ENCODE measurements at regions not wholly inside any gene's neighbourhood (a gene's known extent, or its start where the extent isn't known, plus 50 kb on each side); places are given as distances from the start of the nearest gene placed in this dataset.

DNA sequence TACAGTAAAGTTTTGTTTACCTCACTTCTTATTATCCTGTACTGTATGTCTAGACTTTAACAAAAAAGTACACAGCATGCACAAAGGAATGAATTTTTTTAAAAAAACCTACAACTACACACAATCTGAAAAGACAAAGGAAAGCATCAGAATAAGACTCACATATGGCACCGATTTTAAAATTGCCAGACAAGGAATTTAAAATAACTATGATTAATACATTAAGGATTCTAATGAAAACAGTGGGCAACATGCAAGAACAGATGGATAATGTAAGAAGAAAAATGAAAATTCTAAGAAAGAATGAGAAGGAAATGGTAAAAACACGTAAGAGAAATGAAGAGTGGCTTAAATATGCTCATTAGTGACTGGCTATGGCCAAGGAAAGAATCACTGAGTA, 638.2 kb downstream of the FBXO15 start:
- ATAC-seq, result no peak
- BruUV-seq (replicated peaks), result no TSS peak
- no peak overlapping the region for H2AFZ ChIP-seq (ENCODE audit: low read depth, low read length, poor library complexity, severe bottlenecking)

DNA sequence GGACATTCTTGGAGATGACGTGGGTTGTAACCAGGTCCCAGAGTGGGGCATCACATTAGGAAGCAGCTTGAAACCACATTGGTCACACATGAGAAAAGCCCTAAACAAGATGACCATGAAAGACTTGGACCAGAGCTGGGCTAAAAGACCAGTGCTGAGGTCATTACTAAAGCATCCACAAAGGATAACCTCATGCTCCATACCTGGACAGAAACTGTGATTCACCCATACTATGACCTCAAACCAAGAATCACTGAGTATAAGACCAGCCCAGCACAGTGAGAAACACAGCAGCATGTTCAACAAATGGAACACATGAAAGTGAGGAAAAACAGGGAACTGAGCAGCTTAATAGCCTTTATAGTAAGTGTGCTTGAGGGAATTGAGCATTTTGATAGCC, 635.5 kb upstream of the NETO1 start:
- Histone ChIP-seq H3K4me1 (ENCODE audit: control insufficient read depth in 1 of 2, insufficient read depth in 2 of 2, low read length in 2 of 2) (no peaks in the 10 kb centered on the region), H3K9me3 (ENCODE audit: control insufficient read depth in 1 of 2, insufficient read depth in 1 of 2, low read depth in 1 of 2, low read length in 2 of 2) (peaks cover 13 to 18% of the 10 kb centered on the region in 2 experiments; a peak in 2 of 4 replicates), H3K9ac (ENCODE audit: low read length) (no peak overlapping the region), H3K27ac (ENCODE audit: low read depth, low read length) (no peak overlapping the region), H3K4me2 (ENCODE audit: low read length) (no peak overlapping the region), H3K4me3 (replicated peaks in 1 of 2; ENCODE audit: low read depth in 1 of 2, low read length in 2 of 2) (no peak overlapping the region), H3K79me2 (ENCODE audit: insufficient read depth, low read length) (no peaks in the 10 kb centered on the region), H2AFZ (ENCODE audit: low read depth, low read length, poor library complexity, severe bottlenecking) (no peak overlapping the region), H4K20me1 (ENCODE audit: insufficient read depth) (no peaks in the 10 kb centered on the region), H3K36me3 (ENCODE audit: control insufficient read depth in 1 of 2, insufficient read depth in 2 of 2, low read length in 2 of 2) (no peaks in the 10 kb centered on the region), H3K9me2 (ENCODE audit: insufficient read depth) (no peaks in the 10 kb centered on the region), H3K27me3 (ENCODE audit: insufficient read depth, low read length) (no peaks in the 10 kb centered on the region)
- POLR2A ChIA-PET, result no interaction called here
- no TSS peak for BruUV-seq (replicated peaks)
- intact Hi-C loops (cut with micrococcal nuclease), result no loop called here
- DNase-seq (ENCODE audit: low read depth, low spot score) (no peak), ATAC-seq (no peak)
- RAD21 ChIA-PET (ENCODE audit: low non-redundant PET in 1 of 2, low total read pairs in 2 of 2, uncharacterized antibody in 2 of 2, unreplicated experiment in 2 of 2), result no interaction called here
- TF ChIP-seq, protein P1, sequence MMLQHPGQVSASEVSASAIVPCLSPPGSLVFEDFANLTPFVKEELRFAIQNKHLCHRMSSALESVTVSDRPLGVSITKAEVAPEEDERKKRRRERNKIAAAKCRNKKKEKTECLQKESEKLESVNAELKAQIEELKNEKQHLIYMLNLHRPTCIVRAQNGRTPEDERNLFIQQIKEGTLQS (IDR thresholded peaks at IDR 0.05), result no peak
- TF ChIP-seq, protein P2, sequence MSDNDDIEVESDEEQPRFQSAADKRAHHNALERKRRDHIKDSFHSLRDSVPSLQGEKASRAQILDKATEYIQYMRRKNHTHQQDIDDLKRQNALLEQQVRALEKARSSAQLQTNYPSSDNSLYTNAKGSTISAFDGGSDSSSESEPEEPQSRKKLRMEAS (IDR thresholded peaks at IDR 0.05), result no peak
- TF ChIP-seq CBX3 (IDR thresholded peaks at IDR 0.05; ENCODE audit: low read depth) (no peak), EZH2 (IDR thresholded peaks at IDR 0.05) (no peak), ELF1 (IDR thresholded peaks at IDR 0.05; ENCODE audit: borderline replicate concordance, low read depth) (no peak), ZFX (IDR thresholded peaks at IDR 0.05) (no peak), ZNF274 (IDR thresholded peaks at IDR 0.05; ENCODE audit: low read depth, low read length) (no peak), RAD21 (IDR thresholded peaks at IDR 0.05; ENCODE audit: low read depth) (no peak)
- TF ChIP-seq, protein P3, sequence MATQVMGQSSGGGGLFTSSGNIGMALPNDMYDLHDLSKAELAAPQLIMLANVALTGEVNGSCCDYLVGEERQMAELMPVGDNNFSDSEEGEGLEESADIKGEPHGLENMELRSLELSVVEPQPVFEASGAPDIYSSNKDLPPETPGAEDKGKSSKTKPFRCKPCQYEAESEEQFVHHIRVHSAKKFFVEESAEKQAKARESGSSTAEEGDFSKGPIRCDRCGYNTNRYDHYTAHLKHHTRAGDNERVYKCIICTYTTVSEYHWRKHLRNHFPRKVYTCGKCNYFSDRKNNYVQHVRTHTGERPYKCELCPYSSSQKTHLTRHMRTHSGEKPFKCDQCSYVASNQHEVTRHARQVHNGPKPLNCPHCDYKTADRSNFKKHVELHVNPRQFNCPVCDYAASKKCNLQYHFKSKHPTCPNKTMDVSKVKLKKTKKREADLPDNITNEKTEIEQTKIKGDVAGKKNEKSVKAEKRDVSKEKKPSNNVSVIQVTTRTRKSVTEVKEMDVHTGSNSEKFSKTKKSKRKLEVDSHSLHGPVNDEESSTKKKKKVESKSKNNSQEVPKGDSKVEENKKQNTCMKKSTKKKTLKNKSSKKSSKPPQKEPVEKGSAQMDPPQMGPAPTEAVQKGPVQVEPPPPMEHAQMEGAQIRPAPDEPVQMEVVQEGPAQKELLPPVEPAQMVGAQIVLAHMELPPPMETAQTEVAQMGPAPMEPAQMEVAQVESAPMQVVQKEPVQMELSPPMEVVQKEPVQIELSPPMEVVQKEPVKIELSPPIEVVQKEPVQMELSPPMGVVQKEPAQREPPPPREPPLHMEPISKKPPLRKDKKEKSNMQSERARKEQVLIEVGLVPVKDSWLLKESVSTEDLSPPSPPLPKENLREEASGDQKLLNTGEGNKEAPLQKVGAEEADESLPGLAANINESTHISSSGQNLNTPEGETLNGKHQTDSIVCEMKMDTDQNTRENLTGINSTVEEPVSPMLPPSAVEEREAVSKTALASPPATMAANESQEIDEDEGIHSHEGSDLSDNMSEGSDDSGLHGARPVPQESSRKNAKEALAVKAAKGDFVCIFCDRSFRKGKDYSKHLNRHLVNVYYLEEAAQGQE (IDR thresholded peaks at IDR 0.05; ENCODE audit: low read depth), result no peak
- CTCF ChIA-PET, result no interaction called here

More for the DNA sequence above, 638.2 kb downstream of the FBXO15 start:
- ChIA-PET POLR2A (no interaction called here), CTCF (no interaction called here), RAD21 (ENCODE audit: low non-redundant PET in 1 of 2, low total read pairs in 2 of 2, uncharacterized antibody in 2 of 2, unreplicated experiment in 2 of 2) (no interaction called here)
- no peaks in the 10 kb centered on the region for H3K4me1 ChIP-seq (ENCODE audit: control insufficient read depth in 1 of 2, insufficient read depth in 2 of 2, low read length in 2 of 2)
- H3K27ac ChIP-seq (ENCODE audit: low read depth, low read length), result no peak overlapping the region
- peaks cover 14 to 23% of the 10 kb centered on the region in 2 experiments; a peak in 2 of 4 replicates for H3K9me3 ChIP-seq (ENCODE audit: control insufficient read depth in 1 of 2, insufficient read depth in 1 of 2, low read depth in 1 of 2, low read length in 2 of 2)
- no peaks in the 10 kb centered on the region for H3K9me2 ChIP-seq (ENCODE audit: insufficient read depth)
- no peaks in the 10 kb centered on the region for H4K20me1 ChIP-seq (ENCODE audit: insufficient read depth)
- no peaks in the 10 kb centered on the region for H3K27me3 ChIP-seq (ENCODE audit: insufficient read depth, low read length)
- DNase-seq (ENCODE audit: low read depth, low spot score), result no peak
- TF ChIP-seq FOSL1 (IDR thresholded peaks at IDR 0.05; ENCODE audit: low read depth) (no peak), SP1 (IDR thresholded peaks at IDR 0.05; ENCODE audit: low read depth) (no peak), POLR2A (IDR thresholded peaks at IDR 0.05; ENCODE audit: borderline replicate concordance, extremely low read depth, insufficient read depth, insufficient read length) (no peak), ZFX (IDR thresholded peaks at IDR 0.05) (no peak), EZH2phosphoT487 (IDR thresholded peaks at IDR 0.05; ENCODE audit: borderline replicate concordance) (no peak), TCF7L2 (IDR thresholded peaks at IDR 0.05; ENCODE audit: borderline replicate concordance, extremely low read depth, insufficient read depth, insufficient read length) (no peak), YY1 (IDR thresholded peaks at IDR 0.05; ENCODE audit: extremely low read depth, insufficient replicate concordance, low read depth, low read length) (no peak), EGR1 (IDR thresholded peaks at IDR 0.05; ENCODE audit: low read depth) (no peak), RAD21 (IDR thresholded peaks at IDR 0.05; ENCODE audit: low read depth) (no peak)
- TF ChIP-seq, protein P2 (IDR thresholded peaks at IDR 0.05), result no peak
- TF ChIP-seq, protein P4, sequence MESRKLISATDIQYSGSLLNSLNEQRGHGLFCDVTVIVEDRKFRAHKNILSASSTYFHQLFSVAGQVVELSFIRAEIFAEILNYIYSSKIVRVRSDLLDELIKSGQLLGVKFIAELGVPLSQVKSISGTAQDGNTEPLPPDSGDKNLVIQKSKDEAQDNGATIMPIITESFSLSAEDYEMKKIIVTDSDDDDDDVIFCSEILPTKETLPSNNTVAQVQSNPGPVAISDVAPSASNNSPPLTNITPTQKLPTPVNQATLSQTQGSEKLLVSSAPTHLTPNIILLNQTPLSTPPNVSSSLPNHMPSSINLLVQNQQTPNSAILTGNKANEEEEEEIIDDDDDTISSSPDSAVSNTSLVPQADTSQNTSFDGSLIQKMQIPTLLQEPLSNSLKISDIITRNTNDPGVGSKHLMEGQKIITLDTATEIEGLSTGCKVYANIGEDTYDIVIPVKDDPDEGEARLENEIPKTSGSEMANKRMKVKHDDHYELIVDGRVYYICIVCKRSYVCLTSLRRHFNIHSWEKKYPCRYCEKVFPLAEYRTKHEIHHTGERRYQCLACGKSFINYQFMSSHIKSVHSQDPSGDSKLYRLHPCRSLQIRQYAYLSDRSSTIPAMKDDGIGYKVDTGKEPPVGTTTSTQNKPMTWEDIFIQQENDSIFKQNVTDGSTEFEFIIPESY (IDR thresholded peaks at IDR 0.05; ENCODE audit: extremely low read depth, insufficient replicate concordance, low read length), result no peak
- no peak overlapping the region for H3K4me2 ChIP-seq (ENCODE audit: low read length)
- H3K9ac ChIP-seq (ENCODE audit: low read length), result no peak overlapping the region
- intact Hi-C loops (cut with micrococcal nuclease), result no loop called here
- H3K79me2 ChIP-seq (ENCODE audit: insufficient read depth, low read length), result no peaks in the 10 kb centered on the region
- no peak overlapping the region for H3K4me3 ChIP-seq (replicated peaks in 1 of 2; ENCODE audit: low read depth in 1 of 2, low read length in 2 of 2)
- no peaks in the 10 kb centered on the region for H3K36me3 ChIP-seq (ENCODE audit: control insufficient read depth in 1 of 2, insufficient read depth in 2 of 2, low read length in 2 of 2)
